ENCODE measurements at regions not wholly inside any gene's neighbourhood (a gene's known extent, or its start where the extent isn't known, plus 50 kb on each side); places are given as distances from the start of the nearest gene placed in this dataset.
A peak's percentile ranks its signal among the peaks of the same experiment; 100 is the strongest.

DNA sequence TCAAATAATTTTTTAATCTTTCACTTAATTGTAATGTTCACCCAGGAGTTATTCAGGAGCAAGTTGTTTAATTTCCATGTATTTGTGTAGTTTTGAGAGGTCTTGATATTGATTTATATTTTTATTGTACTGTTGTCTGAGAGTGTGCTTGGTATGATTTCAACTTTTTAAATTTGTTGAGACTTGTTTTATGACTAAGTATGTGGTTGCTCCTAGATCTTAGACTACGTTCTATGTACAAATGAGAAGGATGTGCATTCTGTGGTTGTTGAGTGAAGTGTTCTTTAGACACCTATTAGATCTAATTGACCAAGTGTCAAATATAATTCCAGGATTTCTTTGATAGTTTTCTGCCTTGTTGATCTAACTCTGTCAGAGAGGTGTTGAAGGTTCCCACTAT lies 353.3 kb upstream of the GNPDA2 start:
- DNase-seq (ENCODE audit: missing footprints) (no peak), ATAC-seq (no peak)
- intact Hi-C loops (cut with DNase I): no loop called here

DNA sequence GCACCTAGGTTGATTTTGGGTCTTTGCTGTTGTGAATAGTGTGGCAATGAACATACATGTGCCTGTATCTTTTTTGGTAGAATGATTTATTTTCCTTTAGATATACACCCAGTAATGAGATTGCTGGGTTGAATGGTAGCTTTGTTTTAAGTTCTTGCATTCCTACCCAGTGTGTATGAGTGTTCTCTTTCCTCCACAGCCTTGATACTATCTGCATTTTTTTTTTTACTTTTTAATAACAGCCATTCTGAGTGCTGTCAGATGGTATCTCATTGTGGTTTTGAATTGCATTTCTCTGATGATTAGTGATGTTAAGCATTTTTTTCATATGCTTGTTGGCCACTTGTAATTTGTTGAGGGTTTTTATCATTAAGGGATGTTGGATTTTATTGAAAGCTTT lies 351.8 kb upstream of the GNPDA2 start:
- no peak for ATAC-seq

DNA sequence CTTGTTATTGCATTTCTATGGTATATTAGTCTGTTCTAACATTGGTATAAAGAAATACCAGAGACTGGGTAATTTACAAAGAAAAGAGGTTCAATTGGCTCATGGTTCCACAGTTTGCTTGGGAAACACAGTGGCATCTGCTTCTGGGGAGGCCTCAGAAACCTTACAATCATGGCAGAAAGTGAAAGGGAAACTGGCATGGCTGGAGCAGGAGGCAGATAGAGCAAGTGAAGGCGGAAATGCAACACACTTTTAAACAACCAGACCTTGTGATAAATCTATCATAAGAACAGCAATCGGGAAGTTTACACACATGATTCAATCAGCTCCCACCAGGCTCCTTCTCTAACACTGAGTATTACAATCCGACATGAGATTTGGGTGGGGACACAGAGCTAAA lies 346.6 kb upstream of the GNPDA2 start:
- no peak for DNase-seq (ENCODE audit: missing footprints)
- no peak for ATAC-seq
- intact Hi-C loops (cut with DNase I): no loop called here

More for the DNA sequence above, 351.8 kb upstream of the GNPDA2 start:
- intact Hi-C loops (cut with DNase I): no loop called here
- no peak for DNase-seq (ENCODE audit: missing footprints)

DNA sequence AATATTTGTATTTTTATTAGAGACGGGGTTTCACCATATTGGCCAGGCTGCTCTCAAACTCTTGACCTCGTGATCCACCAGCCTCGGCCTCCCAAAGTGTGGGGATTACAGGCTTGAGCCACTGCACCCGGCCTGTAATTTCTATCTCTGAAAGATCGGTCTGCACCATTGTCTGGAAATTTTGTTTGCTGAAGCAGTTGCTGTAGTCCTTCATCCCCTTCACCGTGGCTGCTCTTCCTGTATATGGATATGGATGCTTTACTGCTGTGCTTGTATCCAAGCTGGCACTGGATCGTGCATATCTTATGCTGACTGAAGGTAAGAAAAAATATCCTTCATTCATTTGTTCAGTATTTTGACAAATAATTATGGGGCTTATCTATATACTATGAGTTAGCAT lies 338.4 kb upstream of the GNPDA2 start:
- intact Hi-C loops (cut with DNase I): no loop called here
- DNase-seq (ENCODE audit: missing footprints) (no peak), ATAC-seq (no peak)

DNA sequence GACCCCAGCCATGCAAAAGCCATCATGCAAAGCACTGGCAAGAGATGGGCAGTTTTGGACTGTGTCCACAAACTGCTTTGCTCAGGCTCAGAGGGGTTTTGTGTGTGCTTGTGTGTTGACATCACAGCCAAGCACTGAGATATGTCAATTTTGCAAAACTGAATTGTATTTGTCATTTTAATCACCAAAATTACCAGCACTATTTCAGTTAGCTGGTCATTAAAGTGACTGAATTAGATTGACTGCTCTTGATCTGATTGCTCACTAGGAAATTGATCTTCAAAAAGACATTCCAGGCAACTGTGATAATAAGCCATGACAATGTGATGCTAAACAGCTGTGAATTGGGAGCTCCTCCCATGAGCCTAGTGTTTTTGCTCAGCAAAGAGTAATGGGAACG lies 337.3 kb upstream of the GNPDA2 start:
- intact Hi-C loops (cut with DNase I): no loop called here
- DNase-seq (ENCODE audit: missing footprints): no peak
- no peak for ATAC-seq

DNA sequence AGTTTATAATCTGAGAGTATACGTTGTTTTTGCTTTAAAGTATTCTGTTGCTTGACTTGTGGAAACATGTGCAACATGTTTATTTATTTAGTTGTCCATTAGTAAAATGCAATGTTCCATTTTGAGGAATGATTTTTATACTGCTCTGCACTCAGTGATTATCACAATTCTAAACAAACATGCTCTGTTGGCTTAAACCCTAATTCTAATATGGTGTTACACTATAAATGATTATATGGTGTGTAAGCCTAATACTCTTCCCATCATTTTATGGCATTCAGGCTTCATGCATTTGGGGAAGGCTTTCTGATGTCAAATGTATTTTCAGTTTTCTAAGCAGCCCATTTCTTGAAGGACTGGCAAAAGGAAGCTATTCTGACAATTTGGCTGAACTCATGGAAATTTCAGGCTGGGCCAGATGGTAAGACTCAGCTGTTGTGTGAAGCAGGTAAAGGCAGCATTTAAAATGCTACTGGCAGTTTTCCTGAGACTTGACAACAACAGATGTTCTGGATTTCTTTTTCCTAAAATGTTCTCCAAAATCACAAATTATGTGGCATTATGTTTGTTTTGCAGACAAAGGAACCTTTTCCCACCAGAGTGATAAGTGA lies 336.7 kb upstream of the GNPDA2 start:
- intact Hi-C loops (cut with DNase I): no loop called here
- ATAC-seq (no peak), DNase-seq (ENCODE audit: missing footprints) (no peak)

DNA sequence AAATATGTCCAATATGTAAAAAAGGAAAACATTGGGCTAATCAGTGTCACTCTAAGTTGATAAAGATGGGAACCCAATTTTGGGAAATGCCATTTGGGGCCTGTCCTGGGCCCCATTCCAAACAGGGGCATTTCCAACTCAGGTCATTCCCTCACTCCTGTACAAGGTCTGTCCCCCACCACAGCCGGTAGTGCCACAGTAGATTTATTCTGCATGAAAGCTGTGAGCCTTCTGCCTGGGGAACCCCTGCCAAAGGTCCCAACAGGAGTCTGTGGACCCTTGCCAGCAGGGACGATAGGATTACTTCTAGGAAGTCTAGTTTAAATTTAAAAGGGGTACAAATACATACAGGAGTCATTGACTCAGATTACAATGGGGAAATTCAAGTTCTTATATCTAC lies 317.6 kb upstream of the GNPDA2 start:
- ATAC-seq: no peak
- intact Hi-C loops (cut with DNase I): no loop called here
- DNase-seq (ENCODE audit: missing footprints): no peak

DNA sequence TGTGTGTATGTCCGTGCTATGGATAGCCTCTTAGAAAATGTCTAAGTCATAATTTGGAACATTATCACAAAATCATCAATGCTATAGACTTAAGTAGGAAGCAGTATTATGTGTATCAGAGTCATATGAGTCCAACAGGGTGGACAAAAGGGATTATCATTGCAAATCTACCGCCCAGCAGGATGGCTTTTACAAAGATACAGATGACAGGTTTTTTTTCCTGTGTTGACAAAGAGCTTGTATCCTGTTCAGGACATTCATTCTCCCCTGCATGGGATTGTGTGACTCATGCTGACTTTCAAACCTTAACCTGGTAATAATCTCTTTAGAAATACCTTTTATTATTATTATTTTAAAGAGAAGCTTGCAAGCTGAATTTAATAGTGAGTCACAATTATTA lies 310.3 kb upstream of the GNPDA2 start:
- intact Hi-C loops (cut with DNase I): loop anchor here (10.0 kb wide), 1 partner anchor 278 kb away; no protein-coding TSS in a partner anchor
- DNase-seq (ENCODE audit: missing footprints): no peak
- no peak for ATAC-seq

DNA sequence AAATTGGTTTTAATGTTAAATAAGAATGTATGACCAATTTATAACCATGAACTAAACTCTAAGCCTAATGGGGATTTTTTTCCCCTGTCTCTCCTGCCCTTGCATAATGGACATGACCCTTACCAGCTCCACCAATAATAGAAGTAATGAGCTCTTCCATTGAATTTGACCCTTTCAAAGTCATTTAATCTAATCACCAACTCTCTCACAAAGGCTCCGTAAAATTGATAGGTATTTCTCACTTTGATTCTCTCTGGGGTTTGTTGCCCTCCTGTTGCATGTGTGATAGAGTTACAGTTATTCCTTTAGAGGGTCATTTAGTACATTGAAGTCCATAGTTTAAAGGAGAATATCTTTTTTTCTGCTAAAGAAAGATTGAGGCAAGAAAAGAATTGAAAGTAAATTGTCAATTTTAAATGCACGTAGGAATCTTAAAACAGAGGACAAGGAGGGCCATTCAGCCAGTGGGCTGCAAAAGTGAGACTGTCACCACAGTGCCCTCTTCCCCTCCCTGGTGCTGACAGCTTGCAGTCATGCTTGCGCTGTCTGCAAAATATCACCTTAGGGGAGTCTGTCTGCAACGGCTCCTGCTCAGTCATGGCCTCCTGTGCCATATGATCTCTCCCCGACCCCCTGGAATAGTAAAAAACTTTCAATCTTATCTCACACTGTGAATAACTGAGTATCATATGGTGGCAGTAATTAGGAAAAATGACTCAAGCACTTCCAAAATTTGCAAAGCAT lies 307.5 kb upstream of the GNPDA2 start:
- peak; percentile 93 for ATAC-seq
- intact Hi-C loops (cut with DNase I): loop anchor here (10.0 kb wide), 1 partner anchor 281 kb away; no protein-coding TSS in a partner anchor

DNA sequence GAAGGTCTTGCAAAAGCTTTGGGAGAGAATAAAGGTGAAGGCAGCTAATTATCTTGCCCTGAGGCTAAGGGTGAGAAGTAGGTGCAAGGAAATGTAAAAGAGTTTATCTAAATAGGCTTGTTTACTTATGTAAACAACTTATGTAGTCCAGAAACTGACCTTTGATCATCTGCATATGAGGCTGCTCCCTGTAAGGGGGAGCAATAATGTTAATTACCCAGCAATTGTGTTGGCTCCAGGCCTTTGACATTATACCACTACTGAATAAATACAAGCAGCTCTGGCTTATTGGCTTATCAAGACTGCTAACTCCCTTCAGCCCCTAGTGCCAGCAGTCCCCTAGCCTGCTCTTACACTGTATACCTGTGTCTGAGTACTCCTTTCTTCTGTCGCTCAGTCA lies 303.7 kb upstream of the GNPDA2 start:
- no peak for DNase-seq (ENCODE audit: missing footprints)
- intact Hi-C loops (cut with DNase I): loop anchor here (10.0 kb wide), 1 partner anchor 285 kb away; no protein-coding TSS in a partner anchor
- no peak for ATAC-seq

More for the DNA sequence above, 307.5 kb upstream of the GNPDA2 start:
- no peak for DNase-seq (ENCODE audit: missing footprints)

DNA sequence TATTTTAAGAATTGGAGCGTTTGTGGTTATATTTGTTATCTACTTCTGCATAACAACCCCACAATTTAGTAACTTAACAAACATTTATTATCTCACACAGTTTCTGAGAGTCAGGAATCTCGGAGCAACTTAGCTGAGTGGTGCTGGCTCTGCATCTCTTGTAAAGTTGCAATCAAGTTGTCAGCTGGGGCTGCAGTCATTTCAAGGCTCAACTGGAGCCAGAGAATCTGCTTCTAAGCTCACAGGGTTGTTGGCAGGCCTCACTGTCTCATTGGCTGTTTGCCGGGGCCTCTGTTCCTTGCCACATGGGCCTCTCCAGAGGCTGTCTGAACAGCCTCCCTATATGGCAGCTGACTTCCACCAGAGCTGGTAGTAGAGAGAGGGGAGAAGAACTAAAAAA lies 281.2 kb upstream of the GNPDA2 start:
- no peak for DNase-seq (ENCODE audit: missing footprints)
- intact Hi-C loops (cut with DNase I): no loop called here
- peak; percentile 42 for ATAC-seq

DNA sequence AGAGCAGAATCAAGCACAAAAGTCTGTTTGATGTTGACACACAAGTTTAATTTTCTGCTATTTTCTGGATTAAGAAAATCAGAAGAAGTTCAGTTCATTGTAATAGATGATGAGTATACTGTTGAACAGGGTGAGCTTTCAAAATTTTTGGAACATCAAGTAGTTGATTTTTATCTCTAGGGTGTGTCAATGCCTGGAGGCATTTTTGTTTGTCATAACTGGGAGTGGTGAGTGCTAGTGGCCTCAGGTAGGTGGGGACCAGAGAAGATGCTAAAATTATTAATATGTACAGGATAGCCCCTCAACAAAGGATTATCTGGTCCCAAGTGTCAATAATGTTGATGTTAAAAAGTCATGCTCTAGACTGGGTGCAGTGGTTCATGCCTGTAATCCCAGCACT lies 279.7 kb upstream of the GNPDA2 start:
- no peak for DNase-seq (ENCODE audit: missing footprints)
- no peak for ATAC-seq
- intact Hi-C loops (cut with DNase I): no loop called here

DNA sequence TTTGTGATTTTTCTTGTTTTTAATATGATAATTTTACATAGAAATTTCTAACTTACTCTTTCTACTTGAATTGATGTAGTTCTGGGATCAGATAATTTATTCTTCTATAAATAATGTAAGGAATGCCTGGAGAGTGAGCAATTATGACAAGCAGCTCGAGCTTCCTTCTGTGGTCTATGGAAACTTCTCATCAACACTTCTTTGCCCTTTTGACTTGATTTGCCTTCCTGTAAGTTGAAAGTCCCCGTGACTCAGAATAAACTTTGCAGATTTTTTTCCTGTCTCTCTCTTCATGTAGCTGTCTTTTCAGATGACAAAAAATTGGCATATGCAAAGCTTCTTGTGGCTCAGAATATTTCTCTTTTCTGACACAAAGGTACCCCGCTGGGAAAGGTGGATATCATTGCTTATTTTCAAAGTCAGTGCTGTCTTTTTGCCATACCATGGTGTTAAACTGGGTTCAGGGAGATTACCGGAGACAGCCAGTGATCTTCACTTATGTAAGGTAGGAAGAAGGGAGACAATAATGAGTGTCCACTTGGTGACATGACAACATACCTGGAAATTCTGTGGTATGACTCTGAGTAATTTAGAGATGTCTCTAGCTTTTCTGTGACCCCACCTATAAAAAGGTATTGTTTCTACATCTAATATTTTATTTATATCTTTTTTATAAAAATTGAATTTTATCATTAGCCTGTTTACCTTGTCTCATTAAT lies 278.6 kb upstream of the GNPDA2 start:
- no peak for DNase-seq (ENCODE audit: missing footprints)
- intact Hi-C loops (cut with DNase I): no loop called here
- ATAC-seq: no peak

DNA sequence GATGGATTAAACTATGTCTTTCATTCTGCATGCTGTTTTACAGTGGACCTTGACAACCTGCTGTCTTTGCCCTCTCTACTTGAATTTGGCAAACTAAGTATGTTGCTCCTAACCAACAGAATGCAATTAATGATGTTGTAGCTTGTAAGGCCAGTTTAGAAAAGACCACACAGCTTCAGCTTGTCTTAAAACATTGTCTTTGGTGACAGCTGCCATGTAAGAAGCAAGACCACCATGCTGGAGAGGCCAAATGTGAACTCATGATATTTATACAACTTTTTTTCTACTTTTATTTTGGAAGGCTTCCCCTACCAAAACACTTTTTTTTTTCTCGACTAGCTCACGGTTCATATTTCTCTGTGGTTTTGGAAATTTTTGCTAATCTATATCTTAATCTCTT lies 278.0 kb upstream of the GNPDA2 start:
- DNase-seq (ENCODE audit: missing footprints) (no peak), ATAC-seq (no peak)
- intact Hi-C loops (cut with DNase I): no loop called here

DNA sequence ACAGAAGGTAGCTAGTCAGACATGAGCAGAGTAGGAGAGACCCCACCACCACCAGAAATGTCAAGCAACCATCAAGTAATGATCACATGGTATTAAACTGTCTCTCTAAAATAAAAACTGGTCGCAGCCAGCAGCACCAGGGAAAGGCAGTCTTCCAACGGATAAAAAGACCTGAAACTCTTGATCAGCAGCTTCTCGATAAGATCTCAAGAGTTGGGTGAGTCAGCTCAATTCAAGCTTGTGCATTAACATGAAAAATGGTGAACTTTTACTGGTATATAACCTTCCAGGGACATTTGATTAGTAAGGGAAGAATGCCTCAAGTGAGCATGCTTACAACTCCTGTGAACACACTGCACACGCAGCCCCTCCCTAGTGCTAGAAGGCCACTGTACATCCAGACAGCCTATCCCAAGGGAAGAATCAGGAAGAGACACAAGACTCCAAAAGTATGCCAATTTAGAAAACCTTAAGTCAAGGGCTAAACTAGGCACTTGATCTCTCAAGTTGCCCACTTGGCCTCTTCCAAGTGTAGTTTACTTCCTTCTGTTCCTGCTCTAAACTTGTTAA lies 270.0 kb upstream of the GNPDA2 start:
- intact Hi-C loops (cut with DNase I): no loop called here
- ATAC-seq: no peak
- DNase-seq (ENCODE audit: missing footprints): no peak

DNA sequence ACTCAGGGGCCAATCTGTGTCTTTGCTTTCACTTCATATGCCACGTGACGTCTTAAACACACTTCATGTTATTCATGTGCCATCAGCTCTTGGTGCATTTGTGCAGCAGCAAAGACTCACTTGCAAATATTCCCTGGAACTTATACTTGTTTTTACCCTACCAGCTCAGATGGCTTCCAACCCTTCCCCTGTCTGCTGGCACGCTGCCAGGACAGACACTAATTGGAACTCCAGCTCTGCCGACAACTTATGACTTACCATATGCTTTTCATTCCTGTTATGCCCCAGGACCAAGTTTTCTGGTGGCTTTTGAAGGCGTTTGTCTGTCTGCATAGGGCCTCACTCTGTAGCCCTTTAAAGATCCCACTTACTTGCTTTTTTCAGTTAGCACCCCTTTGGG lies 261.7 kb upstream of the GNPDA2 start:
- no peak for ATAC-seq
- intact Hi-C loops (cut with DNase I): no loop called here
- no peak for DNase-seq (ENCODE audit: missing footprints)

DNA sequence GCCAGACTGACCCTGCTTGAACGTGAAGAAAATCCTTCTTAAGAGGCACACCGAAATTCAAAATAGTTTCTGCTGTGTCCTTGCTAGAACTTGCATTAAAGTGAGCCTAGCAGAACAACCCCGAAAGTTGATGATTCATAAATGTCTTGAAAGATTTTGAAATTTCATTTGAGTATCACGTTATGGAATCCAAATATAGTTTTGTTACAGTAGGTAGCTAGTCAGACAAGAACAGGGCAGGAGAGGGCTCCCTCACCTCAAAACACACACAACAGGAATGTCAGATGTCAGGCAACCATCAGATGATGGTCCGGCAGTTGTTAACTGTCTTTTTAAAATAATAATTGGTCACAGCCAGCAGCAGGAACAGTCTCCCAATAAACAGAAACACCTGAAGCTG lies 259.6 kb upstream of the GNPDA2 start:
- ATAC-seq (no peak), DNase-seq (ENCODE audit: missing footprints) (no peak)

DNA sequence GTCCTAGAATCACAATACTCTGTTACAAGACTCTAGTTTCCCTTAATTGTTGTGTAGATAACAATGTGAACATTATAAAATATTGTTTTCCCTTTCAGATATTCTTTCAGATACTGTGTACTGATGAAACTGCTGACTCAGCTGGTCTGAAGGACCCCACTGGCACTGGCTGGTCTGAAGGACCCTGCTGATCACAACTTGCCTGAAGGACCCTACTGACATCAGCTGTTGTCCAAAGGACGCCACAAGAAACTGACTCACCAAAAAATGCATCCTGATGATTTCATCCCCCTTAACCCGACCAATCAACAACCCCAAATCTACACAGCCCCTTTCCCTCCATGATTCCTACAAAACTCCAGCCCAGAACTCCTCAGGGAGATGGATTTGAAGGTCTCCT lies 258.8 kb upstream of the GNPDA2 start:
- ATAC-seq: no peak
- intact Hi-C loops (cut with DNase I): no loop called here
- no peak for DNase-seq (ENCODE audit: missing footprints)

More for the DNA sequence above, 259.6 kb upstream of the GNPDA2 start:
- intact Hi-C loops (cut with DNase I): no loop called here

DNA sequence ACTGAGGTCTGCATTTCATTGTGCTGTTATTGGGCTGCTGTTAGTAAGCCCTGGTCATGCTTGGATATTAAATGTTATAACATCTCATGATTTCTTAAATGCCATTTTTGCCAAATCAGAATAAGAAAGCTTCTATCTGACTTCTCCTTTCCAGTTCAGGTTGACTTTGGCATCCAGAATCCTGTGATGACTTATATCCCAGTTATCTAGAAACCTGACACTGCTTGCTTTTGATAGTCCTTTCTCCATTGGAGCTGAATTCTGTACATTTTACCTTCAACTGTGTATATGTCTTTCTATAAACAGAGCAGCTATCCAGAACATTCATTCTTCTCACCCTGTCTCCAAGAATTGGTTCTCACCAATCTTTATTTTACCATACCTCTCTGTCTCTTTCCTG lies 257.7 kb upstream of the GNPDA2 start:
- no peak for DNase-seq (ENCODE audit: missing footprints)
- no peak for ATAC-seq
- intact Hi-C loops (cut with DNase I): no loop called here

DNA sequence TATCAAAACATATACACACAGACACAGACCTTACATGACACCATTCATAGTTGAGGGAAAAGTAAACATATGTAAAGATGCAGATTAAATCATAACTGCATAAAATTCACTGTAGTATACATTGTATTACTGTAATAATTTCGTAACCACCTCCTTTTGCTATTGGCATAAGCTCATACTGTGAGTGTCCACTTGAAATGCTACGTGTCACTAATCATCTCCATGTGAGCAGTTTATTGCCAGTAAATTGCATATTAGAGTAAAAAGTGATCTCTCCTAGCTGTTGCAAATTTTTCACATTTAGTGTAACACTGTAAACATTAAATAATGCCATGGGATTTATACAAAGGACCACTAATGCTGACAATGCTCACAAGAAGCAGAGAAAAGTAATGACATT lies 256.7 kb upstream of the GNPDA2 start:
- no peak for DNase-seq (ENCODE audit: missing footprints)
- ATAC-seq: no peak
- intact Hi-C loops (cut with DNase I): no loop called here
